Activated B cell treated with CpG ODN at 0.5 μM for 24 hours (primary cell): ENCODE measurements at regions not wholly inside any gene's neighbourhood (a gene's known extent, or its start where the extent isn't known, plus 50 kb on each side); places are given as distances from the start of the nearest gene placed in this dataset.

Experiments used
- ATAC-seq: fragments of 200-7000 bp; cut with Tn5 transposase; one replicate; pipeline ENCODE4 v1.10.0; 2021; ENCODE audit warnings: low read depth, mild to moderate bottlenecking, moderate library complexity
- CTCF ChIA-PET: fragments of 350-600 bp; sonication (Branson Sonifier 250); formaldehyde crosslinking; loops from one replicate; lab custom pipeline; 2021; ENCODE audit warnings: antibody characterized with exemption; lab: Charles Lee
- POLR2A ChIA-PET: fragments of 350-600 bp; sonication (Branson Sonifier 250); formaldehyde crosslinking; loops from one replicate; lab custom pipeline; 2021; ENCODE audit warnings: antibody characterized with exemption; lab: Charles Lee
- DNase-seq: peaks from one replicate; pipeline ENCODE4 v3.0.0; 2022
- H3K27ac Mint-ChIP-seq: one replicate; pipeline ENCODE4 v1.8.0; 2020; ENCODE audit warnings: mixed read lengths
- H3K27me3 Mint-ChIP-seq: one replicate; pipeline ENCODE4 v1.8.0; 2021; ENCODE audit warnings: mixed read lengths
- H3K36me3 Mint-ChIP-seq: one replicate; pipeline ENCODE4 v1.8.0; 2021; ENCODE audit warnings: low read depth, mixed read lengths
- H3K4me1 Mint-ChIP-seq: one replicate; pipeline ENCODE4 v1.8.0; 2021; ENCODE audit warnings: mixed read lengths
- H3K4me3 Mint-ChIP-seq: one replicate; pipeline ENCODE4 v1.8.0; 2020; ENCODE audit warnings: mild to moderate bottlenecking, mixed read lengths
- H3K9me3 Mint-ChIP-seq: one replicate; pipeline ENCODE4 v1.8.0; 2020; ENCODE audit warnings: mixed read lengths
- CTCF ChIP-seq: fragments of 200-600 bp; IDR thresholded peaks from one replicate; pipeline ENCODE4 v1.8.0; 2022; ENCODE audit warnings: antibody characterized with exemption, mild to moderate bottlenecking
- intact Hi-C: fragments of 100-400 bp; cut with micrococcal nuclease; formaldehyde crosslinking; loops from one replicate; pipeline ENCODE4 v1.15.1; 2024

GRCh38 chr2:65788556-65788955, 356.2 kb upstream of the SPRED2 start:
- H3K27me3 Mint-ChIP-seq, result peaks cover 7% of the 10 kb centered on the region
- no peak overlapping the region for H3K27ac Mint-ChIP-seq
- ChIA-PET CTCF (no interaction called here), POLR2A (no interaction called here)
- H3K4me3 Mint-ChIP-seq, result no peak overlapping the region
- DNase-seq, result no peak
- H3K36me3 Mint-ChIP-seq, result no peaks in the 10 kb centered on the region
- intact Hi-C loops, result no loop called here
- no peaks in the 10 kb centered on the region for H3K4me1 Mint-ChIP-seq
- H3K9me3 Mint-ChIP-seq, result no peaks in the 10 kb centered on the region
- no peak for TF ChIP-seq CTCF
- no peak for ATAC-seq

DNA sequence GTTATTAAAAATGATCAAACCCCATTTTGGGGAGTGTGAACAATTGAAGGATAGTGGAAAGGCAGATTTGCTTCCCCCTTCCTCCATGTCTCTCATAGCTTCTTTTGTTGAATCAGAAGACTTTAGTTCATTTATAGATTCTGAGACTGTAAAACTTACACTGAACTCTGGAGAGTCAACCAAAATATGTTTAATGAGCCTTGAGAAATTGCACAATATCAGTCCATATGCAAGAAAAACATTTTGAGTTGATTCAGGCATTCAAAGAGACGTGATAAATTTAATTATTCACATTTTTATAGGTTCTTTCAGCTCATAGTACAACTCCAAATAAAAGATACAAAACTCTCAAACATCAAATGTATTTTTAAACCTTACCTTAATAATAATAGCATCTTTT, 354.4 kb upstream of the SPRED2 start:
- no peak for ATAC-seq
- H3K9me3 Mint-ChIP-seq, result no peaks in the 10 kb centered on the region
- no peak overlapping the region for H3K27ac Mint-ChIP-seq
- ChIA-PET POLR2A (no interaction called here), CTCF (no interaction called here)
- no peak overlapping the region for H3K4me3 Mint-ChIP-seq
- H3K27me3 Mint-ChIP-seq, result peaks cover 7% of the 10 kb centered on the region
- no peaks in the 10 kb centered on the region for H3K4me1 Mint-ChIP-seq
- no peak for DNase-seq
- intact Hi-C loops, result no loop called here
- H3K36me3 Mint-ChIP-seq, result no peaks in the 10 kb centered on the region
- no peak for TF ChIP-seq CTCF

DNA sequence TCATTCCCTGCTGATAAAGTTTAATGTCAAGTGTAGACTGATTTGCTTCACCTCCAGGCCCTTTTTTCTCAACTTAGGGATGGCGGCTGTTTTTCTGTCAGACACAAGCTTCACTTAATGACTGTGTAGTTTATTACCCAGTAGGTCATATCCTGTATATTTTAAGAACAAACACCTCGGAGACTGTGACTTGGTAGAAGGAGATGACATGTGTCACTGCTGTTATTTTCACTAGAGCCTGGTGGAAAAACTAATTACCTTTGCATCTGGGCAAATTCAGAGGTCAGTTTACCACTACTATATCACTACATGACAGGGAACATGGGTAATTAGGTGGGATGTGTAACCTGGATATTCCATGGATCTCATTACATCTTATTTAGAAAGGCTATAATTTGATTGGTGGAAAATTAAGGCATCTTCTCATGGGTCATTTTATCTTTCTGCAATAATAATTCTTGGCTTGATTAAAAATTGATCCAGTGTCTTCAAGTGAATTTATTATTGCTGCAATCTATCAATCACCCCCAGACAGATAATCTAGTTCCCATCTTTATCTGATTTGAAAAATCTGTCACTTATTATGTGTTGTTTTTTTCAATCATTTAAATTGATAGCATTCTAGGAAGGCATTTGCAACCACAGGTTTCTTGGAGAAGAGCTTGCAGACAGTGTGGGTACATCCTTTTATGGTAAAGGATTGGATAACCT, 353.8 kb upstream of the SPRED2 start:
- DNase-seq, result no peak
- no peak overlapping the region for H3K4me3 Mint-ChIP-seq
- H3K9me3 Mint-ChIP-seq, result no peaks in the 10 kb centered on the region
- H3K27me3 Mint-ChIP-seq, result peaks cover 8% of the 10 kb centered on the region
- CTCF ChIA-PET, result no interaction called here
- no peaks in the 10 kb centered on the region for H3K4me1 Mint-ChIP-seq
- POLR2A ChIA-PET, result no interaction called here
- no peak for ATAC-seq
- TF ChIP-seq CTCF, result no peak
- no peak overlapping the region for H3K27ac Mint-ChIP-seq
- intact Hi-C loops, result no loop called here
- no peaks in the 10 kb centered on the region for H3K36me3 Mint-ChIP-seq

DNA sequence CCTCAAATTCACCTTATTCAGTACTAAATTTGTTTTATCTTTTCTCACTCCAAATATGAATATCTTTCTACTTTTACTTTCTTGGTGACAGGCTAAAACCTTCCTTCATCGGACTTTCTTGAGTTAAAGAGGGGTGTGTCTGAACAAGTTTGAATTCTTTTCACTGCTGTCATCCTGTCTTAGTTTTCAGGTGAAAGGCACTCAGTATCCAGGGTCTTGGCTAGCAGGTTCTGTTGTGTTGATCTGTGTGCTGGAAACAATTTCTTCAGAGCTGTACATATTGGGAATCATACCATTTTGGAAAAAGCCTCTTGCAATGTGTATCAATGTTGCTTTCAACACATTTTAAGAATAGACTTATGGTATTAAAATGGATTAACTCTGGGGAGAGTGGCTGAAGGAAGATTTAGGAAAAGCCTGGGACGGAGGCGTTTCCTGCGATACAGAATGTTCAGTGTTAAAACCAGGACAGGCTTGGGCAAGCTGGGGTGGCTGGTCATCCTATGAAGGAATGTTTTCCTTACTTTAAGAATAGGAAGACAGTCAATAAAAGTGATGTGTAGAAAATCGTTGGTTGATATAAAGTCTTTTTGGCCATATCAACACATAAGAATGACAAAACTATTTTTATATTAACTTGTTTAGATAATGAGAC, 350.7 kb upstream of the SPRED2 start:
- Mint-ChIP-seq H3K9me3 (no peaks in the 10 kb centered on the region), H3K36me3 (no peaks in the 10 kb centered on the region), H3K27me3 (peaks cover 8% of the 10 kb centered on the region), H3K4me3 (no peak overlapping the region), H3K27ac (no peak overlapping the region), H3K4me1 (no peaks in the 10 kb centered on the region)
- TF ChIP-seq CTCF, result no peak
- CTCF ChIA-PET, result no interaction called here
- DNase-seq (no peak), ATAC-seq (no peak)
- POLR2A ChIA-PET, result no interaction called here
- intact Hi-C loops, result no loop called here

DNA sequence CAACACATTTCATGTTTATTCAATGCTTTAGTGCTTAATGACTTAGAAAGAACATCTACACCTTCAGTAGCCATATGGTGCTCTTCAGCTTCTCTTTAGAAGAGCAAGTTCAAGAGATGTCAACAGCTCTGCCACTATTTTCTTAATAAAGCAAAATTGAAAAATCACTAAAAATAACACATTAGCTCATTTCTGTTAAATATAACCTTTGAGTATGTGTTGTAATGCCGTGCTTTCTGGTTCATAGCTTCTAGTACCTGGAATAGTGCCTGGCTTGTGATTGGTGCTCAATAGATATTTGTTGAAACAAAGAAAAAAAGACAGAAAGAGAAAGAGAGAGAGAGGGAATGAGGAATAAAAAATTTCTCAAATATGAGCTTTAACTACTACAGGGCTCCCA, 349.8 kb upstream of the SPRED2 start:
- TF ChIP-seq CTCF, result no peak
- H3K9me3 Mint-ChIP-seq, result no peaks in the 10 kb centered on the region
- H3K4me1 Mint-ChIP-seq, result no peaks in the 10 kb centered on the region
- ChIA-PET CTCF (no interaction called here), POLR2A (no interaction called here)
- peaks cover 5% of the 10 kb centered on the region for H3K27me3 Mint-ChIP-seq
- H3K4me3 Mint-ChIP-seq, result no peak overlapping the region
- DNase-seq, result no peak
- ATAC-seq, result no peak
- intact Hi-C loops, result no loop called here
- H3K36me3 Mint-ChIP-seq, result no peaks in the 10 kb centered on the region
- H3K27ac Mint-ChIP-seq, result no peak overlapping the region
